K562 (cell line): ENCODE measurements at regions not wholly inside any gene's neighbourhood (a gene's known extent, or its start where the extent isn't known, plus 50 kb on each side); places are given as distances from the start of the nearest gene placed in this dataset.

Source experiments
- ATF1 ChIP-seq, 2 experiments: fragments of 450-650 bp in 1 of 2; IDR thresholded peaks; 2 replicates each; pipeline ENCODE4 v1.6.1; 2016; ENCODE audit warnings: missing compliant biosample characterization in 1 of 2, missing genetic modification characterization in 1 of 2
- BHLHE40 ChIP-seq: IDR thresholded peaks from 2 replicates; pipeline ENCODE4 v1.6.1; 2011; ENCODE audit warnings: low read length, improper control_type of control experiment
- BRF1 ChIP-seq: IDR thresholded peaks from 3 replicates; pipeline ENCODE4 v1.6.1; 2011; ENCODE audit warnings: borderline replicate concordance, mild to moderate bottlenecking; ENCODE audit not compliant: insufficient read length; ENCODE audit errors: extremely low read depth
- CBX3 ChIP-seq, 2 experiments: IDR thresholded peaks; 1 replicate in 1 of 2; 2 replicates in 1 of 2; pipeline ENCODE4 v1.6.1; 2012; ENCODE audit warnings: inconsistent platforms in 2 of 2, low read length in 2 of 2, borderline replicate concordance in 1 of 2, control low read depth in 1 of 2
- HSF4 ChIP-seq: fragments of 250-450 bp; sonication (Bioruptor Pico); IDR thresholded peaks from 2 replicates; pipeline ENCODE4 v2.1.2; 2022; ENCODE audit warnings: mild to moderate bottlenecking, moderate library complexity, borderline replicate concordance
- LARP7 ChIP-seq: fragments of 450-650 bp; IDR thresholded peaks from 2 replicates; pipeline ENCODE4 v1.6.1; 2016
- MAZ ChIP-seq, 2 experiments: fragments of 450-650 bp in 1 of 2; sonication (generic) in 1 of 2; formaldehyde crosslinking; IDR thresholded peaks in 1 of 2; conservative IDR thresholded peaks in 1 of 2; 2 replicates each; pipeline versions ENCODE4 v1.4.0 to v1.5.0; 2020; ENCODE audit warnings: mild to moderate bottlenecking in 1 of 2, missing genetic modification reagents in 1 of 2
- MEF2D ChIP-seq: conservative IDR thresholded peaks from 2 replicates; pipeline ENCODE4 v1.6.1; 2016; ENCODE audit warnings: low read depth, missing genetic modification characterization, missing compliant biosample characterization
- NCOA2 ChIP-seq, 2 experiments: fragments of 450-650 bp; IDR thresholded peaks; 2 replicates each; pipeline ENCODE4 v1.6.1; 2018; ENCODE audit warnings: mild to moderate bottlenecking in 2 of 2, moderate library complexity in 1 of 2; ENCODE audit not compliant: partially characterized antibody in 2 of 2
- NCOR1 ChIP-seq: fragments of 450-650 bp; IDR thresholded peaks from 2 replicates; pipeline ENCODE4 v1.6.1; 2016; ENCODE audit warnings: mild to moderate bottlenecking, moderate library complexity
- NRF1 ChIP-seq, 2 experiments: fragments of 450-650 bp; IDR thresholded peaks in 1 of 2; conservative IDR thresholded peaks in 1 of 2; 2 replicates each; pipeline ENCODE4 v1.6.1; 2014; ENCODE audit warnings: mild to moderate bottlenecking in 2 of 2
- PHTF2 ChIP-seq: fragments of 250-450 bp; sonication (Bioruptor Pico); IDR thresholded peaks from 2 replicates; pipeline ENCODE4 v1.5.0; 2021; ENCODE audit warnings: mild to moderate bottlenecking
- PTRF ChIP-seq: fragments of 450-650 bp; IDR thresholded peaks from 2 replicates; pipeline ENCODE4 v1.6.1; 2016; ENCODE audit warnings: mild to moderate bottlenecking, missing genetic modification characterization, missing compliant biosample characterization
- RNF2 ChIP-seq: sonication (generic); IDR thresholded peaks from 2 replicates; pipeline ENCODE4 v1.6.1; 2016
- TBL1XR1 ChIP-seq, 2 experiments: IDR thresholded peaks; 2 replicates each; pipeline ENCODE4 v1.6.1; 2012; ENCODE audit warnings: improper control_type of control experiment in 2 of 2, low read length in 2 of 2, mild to moderate bottlenecking in 1 of 2
- TEAD1 ChIP-seq, 2 experiments: fragments of 450-650 bp in 1 of 2; sonication (generic) in 1 of 2; formaldehyde crosslinking; IDR thresholded peaks; 2 replicates each; pipeline versions ENCODE4 v1.4.0 to v1.8.0; 2020 to 2022; ENCODE audit warnings: mild to moderate bottlenecking in 2 of 2, missing genetic modification reagents in 1 of 2
- TEAD4 ChIP-seq, 2 experiments: sonication (generic) in 1 of 2; formaldehyde crosslinking in 1 of 2; IDR thresholded peaks; 2 replicates each; pipeline versions ENCODE4 v1.6.1 to v1.8.0; 2012 to 2022; ENCODE audit warnings: borderline replicate concordance in 1 of 2, inconsistent platforms in 1 of 2, low read length in 1 of 2, mild to moderate bottlenecking in 1 of 2, missing genetic modification reagents in 1 of 2
- ZNF274 ChIP-seq: IDR thresholded peaks from 2 replicates; pipeline ENCODE4 v1.6.1; 2011; ENCODE audit warnings: low read depth, mild to moderate bottlenecking, low read length, moderate library complexity, borderline replicate concordance
- ZNF551 ChIP-seq: fragments of 250-450 bp; sonication (Bioruptor Pico); IDR thresholded peaks from 2 replicates; pipeline ENCODE4 v1.5.0; 2021; ENCODE audit warnings: mild to moderate bottlenecking, moderate library complexity
- ZNF764 ChIP-seq: fragments of 250-450 bp; sonication (Bioruptor Pico); IDR thresholded peaks from 2 replicates; pipeline ENCODE4 v1.4.0; 2020; ENCODE audit warnings: low read depth, mild to moderate bottlenecking, moderate library complexity
- TF ChIP-seq, protein P1 (sequence below): fragments of 250-450 bp; sonication (Bioruptor Pico); IDR thresholded peaks from 2 replicates; pipeline ENCODE4 v1.5.0; 2021; ENCODE audit warnings: mild to moderate bottlenecking, moderate library complexity
- TF ChIP-seq, protein P2 (sequence below): fragments of 450-650 bp; formaldehyde crosslinking; IDR thresholded peaks from 2 replicates; pipeline ENCODE4 v1.4.0; 2022; ENCODE audit warnings: missing genetic modification characterization
- TF ChIP-seq, protein P3 (sequence below): sonication (generic); formaldehyde crosslinking; IDR thresholded peaks from 2 replicates; pipeline ENCODE4 v1.9.0; 2022; ENCODE audit warnings: mild to moderate bottlenecking, missing genetic modification reagents

DNA sequence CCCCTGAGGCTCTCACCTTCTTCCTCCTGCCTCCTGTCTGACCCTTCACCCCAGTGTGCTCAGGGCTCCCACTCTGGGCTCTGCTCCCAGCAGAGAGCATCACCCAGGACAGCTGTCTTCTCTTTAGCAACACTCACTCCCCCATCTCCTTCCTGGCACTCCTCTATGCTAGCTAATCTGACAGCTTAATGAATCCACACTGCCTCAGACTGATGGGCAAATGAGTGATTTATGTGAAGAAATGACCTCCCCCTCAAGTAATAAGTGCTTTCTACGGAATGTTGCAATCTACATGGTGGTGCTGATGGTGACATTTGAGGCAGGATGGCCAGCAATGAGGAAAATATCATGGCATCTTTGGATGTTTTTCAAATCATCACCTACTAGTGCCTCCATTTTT is 83.6 kb downstream of the LSM3 start (continued):
- TF ChIP-seq, protein P1, sequence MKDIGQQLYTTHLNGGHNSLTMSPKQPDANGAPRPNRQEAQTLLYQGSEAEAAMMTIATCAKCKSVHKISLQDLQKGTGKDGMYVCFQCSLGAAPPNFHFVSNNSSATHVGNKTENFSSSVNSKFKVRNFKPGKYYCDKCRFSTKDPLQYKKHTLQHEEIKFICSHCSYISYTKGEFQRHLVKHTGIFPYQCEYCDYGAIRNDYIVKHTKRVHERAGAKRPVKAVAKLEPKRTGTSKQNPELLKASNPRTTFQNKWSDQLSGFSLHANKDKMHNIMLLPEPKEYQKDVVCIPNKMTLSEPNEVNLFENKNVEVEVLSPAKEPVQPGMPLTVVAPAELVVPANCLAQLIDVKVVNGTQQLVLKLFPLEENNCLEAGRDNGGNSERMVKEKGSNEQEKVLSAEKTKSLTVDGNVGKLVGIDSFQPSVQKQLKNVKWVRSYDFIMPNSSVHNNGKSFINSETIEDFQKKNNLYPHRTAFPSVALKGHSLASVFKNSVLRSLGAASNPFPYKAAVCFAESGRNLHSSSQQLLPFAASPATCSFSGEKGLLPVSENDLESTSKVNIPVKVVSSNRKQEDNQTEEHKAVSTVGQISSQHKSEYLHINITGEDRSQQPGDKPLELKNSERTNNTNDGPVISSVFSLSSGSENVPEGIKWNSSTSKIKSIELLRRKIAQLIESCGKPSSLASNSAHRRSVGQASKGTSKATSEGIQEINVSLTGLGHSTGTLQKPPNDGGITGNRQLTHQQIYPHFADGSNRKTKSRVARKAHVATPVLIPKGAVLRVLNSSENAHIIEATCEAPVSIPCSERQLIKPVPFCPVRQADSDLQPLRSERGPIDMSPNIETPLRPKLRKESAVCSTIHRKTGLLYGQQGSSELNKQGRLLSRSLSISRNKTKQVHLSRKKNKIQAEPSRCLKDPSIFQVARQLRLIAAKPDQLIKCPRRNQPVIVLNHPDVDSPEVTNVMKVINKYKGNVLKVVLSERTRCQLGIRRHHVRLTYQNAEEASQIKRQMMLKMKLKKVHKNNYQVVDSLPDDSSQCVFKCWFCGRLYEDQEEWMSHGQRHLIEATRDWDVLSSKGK (CRISPR knock-in tag), result no peak
- TF ChIP-seq ZNF551 (no peak), HSF4 (CRISPR knock-in tag) (no peak), CBX3 (IDR thresholded peaks at IDR 0.05; ENCODE audit: borderline replicate concordance in 1 of 2, low read length in 2 of 2) (no peak), ZNF764 (CRISPR knock-in tag) (no peak), MAZ (CRISPR knock-in tag; conservative IDR thresholded peaks at IDR 0.05 in 1 of 2, IDR thresholded peaks at IDR 0.05 in 1 of 2) (no peak), TBL1XR1 (IDR thresholded peaks at IDR 0.05; ENCODE audit: low read length in 2 of 2) (0 out of 4 replicates have a peak, but pooled peaks of 1 of the 2 experiments have one; percentile 5), BHLHE40 (peak; percentile 19; the same call in 1 of the 2 replicates), PTRF (no peak), NCOA2 (IDR thresholded peaks at IDR 0.05; ENCODE audit: partially characterized antibody in 2 of 2) (no peak), NRF1 (conservative IDR thresholded peaks at IDR 0.05 in 1 of 2, IDR thresholded peaks at IDR 0.05 in 1 of 2) (0 out of 4 replicates have a peak, but pooled peaks of 1 of the 2 experiments have one; percentile 12), MEF2D (no peak), RNF2 (peak; percentile 56; the same call in 1 of the 2 replicates), PHTF2 (no peak), NCOR1 (no peak), ZNF274 (no peak), LARP7 (no peak), TEAD1 (CRISPR knock-in tag; IDR thresholded peaks at IDR 0.05) (0 out of 4 replicates have a peak, but pooled peaks of 1 of the 2 experiments have one; percentile 64), BRF1 (no peak), TEAD4 (IDR thresholded peaks at IDR 0.05; ENCODE audit: low read length) (peak; percentile 41; the same call in 1 of the 2 replicates), TEAD4 (CRISPR knock-in tag; IDR thresholded peaks at IDR 0.05; ENCODE audit: borderline replicate concordance) (no peak), ATF1 (CRISPR knock-in tag; IDR thresholded peaks at IDR 0.05) (no peak), ATF1 (tag; IDR thresholded peaks at IDR 0.05) (no peak)
- TF ChIP-seq, protein P2, sequence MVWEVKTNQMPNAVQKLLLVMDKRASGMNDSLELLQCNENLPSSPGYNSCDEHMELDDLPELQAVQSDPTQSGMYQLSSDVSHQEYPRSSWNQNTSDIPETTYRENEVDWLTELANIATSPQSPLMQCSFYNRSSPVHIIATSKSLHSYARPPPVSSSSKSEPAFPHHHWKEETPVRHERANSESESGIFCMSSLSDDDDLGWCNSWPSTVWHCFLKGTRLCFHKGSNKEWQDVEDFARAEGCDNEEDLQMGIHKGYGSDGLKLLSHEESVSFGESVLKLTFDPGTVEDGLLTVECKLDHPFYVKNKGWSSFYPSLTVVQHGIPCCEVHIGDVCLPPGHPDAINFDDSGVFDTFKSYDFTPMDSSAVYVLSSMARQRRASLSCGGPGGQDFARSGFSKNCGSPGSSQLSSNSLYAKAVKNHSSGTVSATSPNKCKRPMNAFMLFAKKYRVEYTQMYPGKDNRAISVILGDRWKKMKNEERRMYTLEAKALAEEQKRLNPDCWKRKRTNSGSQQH, result no peak
- TF ChIP-seq, protein P3, sequence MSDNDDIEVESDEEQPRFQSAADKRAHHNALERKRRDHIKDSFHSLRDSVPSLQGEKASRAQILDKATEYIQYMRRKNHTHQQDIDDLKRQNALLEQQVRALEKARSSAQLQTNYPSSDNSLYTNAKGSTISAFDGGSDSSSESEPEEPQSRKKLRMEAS (CRISPR knock-in tag), result no peak
